Heart right ventricle (tissue), 16 donors: ENCODE measurements at regions not wholly inside any gene's neighbourhood (a gene's known extent, or its start where the extent isn't known, plus 50 kb on each side); places are given as distances from the start of the nearest gene placed in this dataset.

Source experiments
- ATAC-seq, 8 donors: fragments of 200-7000 bp; cut with Tn5 transposase; one replicate each; pipeline ENCODE4 v1.9.1; 2020; ENCODE audit warnings: mild to moderate bottlenecking in 8 of 8, moderate library complexity in 8 of 8, moderate number of reproducible peaks in 1 of 8
- DNase-seq, 2 donors: peaks; one replicate each; pipeline ENCODE4 v3.0.0-alpha.2; 2020
- H3K27ac ChIP-seq, 10 donors: fragments of 200-600 bp; sonication (generic) in 2 of 10; one replicate each; pipeline versions ENCODE4 v1.5.0 to v1.8.0; 2020 to 2022; ENCODE audit warnings: mild to moderate bottlenecking in 3 of 10
- H3K27me3 ChIP-seq, 7 donors: fragments of 200-600 bp; one replicate each; pipeline ENCODE4 v1.8.0; 2021 to 2022; ENCODE audit warnings: mild to moderate bottlenecking in 2 of 7
- H3K36me3 ChIP-seq, 9 donors: fragments of 200-600 bp; sonication (generic) in 1 of 9; one replicate each; pipeline versions ENCODE4 v1.5.0 to v1.8.0; 2020 to 2022; ENCODE audit warnings: mild to moderate bottlenecking in 2 of 9
- H3K4me1 ChIP-seq, 9 donors: fragments of 200-600 bp; sonication (generic) in 1 of 9; one replicate each; pipeline versions ENCODE4 v1.5.0 to v1.8.0; 2020 to 2022; ENCODE audit warnings: mild to moderate bottlenecking in 4 of 9
- H3K4me3 ChIP-seq, 10 donors: fragments of 200-600 bp; sonication (generic) in 2 of 10; one replicate each; pipeline versions ENCODE4 v1.5.0 to v1.8.0; 2020 to 2022; ENCODE audit warnings: mild to moderate bottlenecking in 7 of 10, moderate library complexity in 2 of 10
- H3K9me3 ChIP-seq, 11 donors: fragments of 200-600 bp in 10 of 11; sonication (generic) in 2 of 11; one replicate each; pipeline versions ENCODE4 v1.5.0 to v1.8.0; 2013 to 2022; ENCODE audit warnings: mild to moderate bottlenecking in 2 of 11, control low read depth in 1 of 11, moderate library complexity in 1 of 11
- WGBS, 2 donors: extraction: QIAGEN DNeasy Blood & Tissue Kit; methylation state at CpG; one replicate each; pipeline ENCODE4 v1.1.7; 2013; ENCODE audit warnings: inconsistent platforms in 1 of 2; 5-methylcytosine and 5-hydroxymethylcytosine counted together
- intact Hi-C, 10 donors: fragments of 100-400 bp; cut with DNase I; formaldehyde crosslinking; loops; one replicate each; pipeline versions ENCODE4 v1.11.1 to v1.14.2; 2022
- TF ChIP-seq, protein P1 (sequence below), 9 donors: fragments of 200-600 bp; sonication (generic) in 2 of 9; IDR thresholded peaks; one replicate each; pipeline versions ENCODE4 v1.5.0 to v1.8.0; 2021 to 2022; ENCODE audit warnings: antibody characterized with exemption in 9 of 9, mild to moderate bottlenecking in 5 of 9, moderate library complexity in 1 of 9
- donor health status: Arrhythmogenic right ventricular cardiomyopathy.
- donor health status: ischemic (EF 13 %, LVEDD 7.1; RV severe dilation, severe dysfunction).
- donor health status: healthy with polysubstance abuse.
- donor health status: DM: no; HTN: yes; CAD: no.
- donor health status: DM: no; HTN: no; CAD: no.
- donor health status: ischemic (EF 25% LVEDD 6.9; RV normal size, moderate dysfunction).
- donor health status: ischemic (EF 25% LVEDD 5.7; RV mildly dilated, moderate dysfunction).
- donor health status: healthy.
- donor health status: DM: yes; HTN: yes; CAD: no.
- donor health status: Ischemic cardiomyopathy.
- donor health status: ischemic (EF 35%, LVEDD 5.7; RV mildly dilated, moderate dysfunction).
- donor health status: nonischemic (EF 11% LVEDD 7.7; RV severe dilation, severe dysfunction).
- donor health status: DM: yes; HTN: yes; CAD: no.
- donor health status: PGD.
- donor health status: ischemic (EF 29% LVEDD 5.4; RV normal size, mild dysfunction).
- donor health status: nonischemic (EF 23%, LVEDD 6.1; RV moderate dilation, normal function).

DNA sequence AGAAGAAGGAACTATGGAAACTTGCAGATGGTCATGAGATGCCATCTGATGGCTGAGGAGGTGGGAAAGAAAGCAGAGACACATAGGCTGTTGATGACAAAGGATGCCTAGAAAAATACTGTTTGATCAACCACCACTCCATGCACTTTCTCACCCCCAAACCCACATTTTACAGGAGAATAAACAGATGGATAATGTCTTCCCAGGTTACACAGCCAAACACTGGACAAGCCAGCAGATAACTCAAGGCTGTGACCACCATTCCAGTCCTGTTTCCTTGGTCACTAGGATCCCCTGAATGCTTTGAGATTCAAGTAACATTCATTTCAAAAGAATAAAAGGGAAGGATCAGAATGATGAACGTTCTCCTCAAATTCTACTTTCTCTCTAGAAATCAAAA lies 733.0 kb upstream of the SOX11 start:
- H3K9me3 ChIP-seq = no peaks in the 10 kb centered on the region
- no peak overlapping the region for H3K27ac ChIP-seq
- intact Hi-C loops = no loop called here
- H3K36me3 ChIP-seq = no peaks in the 10 kb centered on the region
- H3K4me1 ChIP-seq = no peaks in the 10 kb centered on the region
- WGBS, 2 donors = 73 to 84% methylated on average over 1 of the region's 1 CpG
- ATAC-seq = no peak
- peaks cover 0 to 8% (median 0%) of the 10 kb centered on the region in 7 donors for H3K27me3 ChIP-seq
- no peak overlapping the region for H3K4me3 ChIP-seq
- DNase-seq = no peak
- TF ChIP-seq, protein P1, sequence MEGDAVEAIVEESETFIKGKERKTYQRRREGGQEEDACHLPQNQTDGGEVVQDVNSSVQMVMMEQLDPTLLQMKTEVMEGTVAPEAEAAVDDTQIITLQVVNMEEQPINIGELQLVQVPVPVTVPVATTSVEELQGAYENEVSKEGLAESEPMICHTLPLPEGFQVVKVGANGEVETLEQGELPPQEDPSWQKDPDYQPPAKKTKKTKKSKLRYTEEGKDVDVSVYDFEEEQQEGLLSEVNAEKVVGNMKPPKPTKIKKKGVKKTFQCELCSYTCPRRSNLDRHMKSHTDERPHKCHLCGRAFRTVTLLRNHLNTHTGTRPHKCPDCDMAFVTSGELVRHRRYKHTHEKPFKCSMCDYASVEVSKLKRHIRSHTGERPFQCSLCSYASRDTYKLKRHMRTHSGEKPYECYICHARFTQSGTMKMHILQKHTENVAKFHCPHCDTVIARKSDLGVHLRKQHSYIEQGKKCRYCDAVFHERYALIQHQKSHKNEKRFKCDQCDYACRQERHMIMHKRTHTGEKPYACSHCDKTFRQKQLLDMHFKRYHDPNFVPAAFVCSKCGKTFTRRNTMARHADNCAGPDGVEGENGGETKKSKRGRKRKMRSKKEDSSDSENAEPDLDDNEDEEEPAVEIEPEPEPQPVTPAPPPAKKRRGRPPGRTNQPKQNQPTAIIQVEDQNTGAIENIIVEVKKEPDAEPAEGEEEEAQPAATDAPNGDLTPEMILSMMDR (IDR thresholded peaks at IDR 0.05) = no peak

GRCh38 chr2:4962419-4962818 lies 729.8 kb upstream of the SOX11 start:
- Histone ChIP-seq H3K27ac (no peak overlapping the region), H3K4me3 (no peak overlapping the region), H3K9me3 (no peaks in the 10 kb centered on the region), H3K4me1 (no peaks in the 10 kb centered on the region), H3K27me3 (peaks cover 0 to 6% (median 0%) of the 10 kb centered on the region in 7 donors), H3K36me3 (no peaks in the 10 kb centered on the region)
- TF ChIP-seq, protein P1 (IDR thresholded peaks at IDR 0.05) = no peak
- WGBS, 2 donors = 67 to 70% methylated on average over 3 of the region's 3 CpGs
- intact Hi-C loops = no loop called here
- no peak for ATAC-seq
- no peak for DNase-seq

- no peak for ATAC-seq
- TF ChIP-seq, protein P1 (IDR thresholded peaks at IDR 0.05) = no peak
- H3K4me1 ChIP-seq = no peaks in the 10 kb centered on the region
- intact Hi-C loops = no loop called here
- no peaks in the 10 kb centered on the region for H3K36me3 ChIP-seq
- no peak overlapping the region for H3K27ac ChIP-seq
- no peak for DNase-seq
- no peaks in the 10 kb centered on the region for H3K27me3 ChIP-seq
- WGBS, 2 donors = 96 to 98% methylated on average over 1 of the region's 1 CpG
- no peaks in the 10 kb centered on the region for H3K9me3 ChIP-seq
- no peak overlapping the region for H3K4me3 ChIP-seq
Observed at GRCh38 chr2:4963106-4963505, 729.1 kb upstream of the SOX11 start.

DNA sequence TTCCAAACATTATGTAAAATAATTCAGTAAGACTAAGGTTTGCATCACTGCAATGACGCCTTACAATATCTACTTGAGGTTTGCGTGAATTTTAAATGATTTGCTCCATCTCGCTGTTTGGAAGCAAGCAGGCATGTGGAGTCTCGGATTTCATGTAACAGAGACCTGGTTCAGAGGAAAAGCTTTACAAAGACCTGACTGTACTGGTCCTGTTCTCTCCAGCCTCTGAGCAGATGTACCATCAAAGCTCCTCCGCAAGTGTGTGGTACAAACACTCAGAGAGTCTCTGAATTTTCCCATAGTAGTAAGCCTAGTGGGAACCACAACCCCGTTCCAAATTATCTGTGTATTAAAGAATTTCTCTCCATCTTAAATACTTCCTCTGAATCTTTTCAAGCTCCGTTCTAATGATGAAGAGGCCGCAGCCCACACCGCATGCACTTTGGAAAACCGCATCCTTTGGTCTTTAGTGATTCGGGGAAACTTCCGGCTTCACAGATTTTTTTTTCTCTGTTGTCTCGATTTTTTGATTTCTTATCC lies 728.1 kb upstream of the SOX11 start:
- WGBS, 2 donors = 86 to 88% methylated on average over 13 of the region's 13 CpGs
- H3K4me1 ChIP-seq = no peaks in the 10 kb centered on the region
- no peaks in the 10 kb centered on the region for H3K27me3 ChIP-seq
- H3K36me3 ChIP-seq = no peaks in the 10 kb centered on the region
- no peak overlapping the region for H3K27ac ChIP-seq
- TF ChIP-seq, protein P1 (IDR thresholded peaks at IDR 0.05) = no peak
- DNase-seq = no peak
- no peak overlapping the region for H3K4me3 ChIP-seq
- no peak for ATAC-seq
- intact Hi-C loops = no loop called here
- H3K9me3 ChIP-seq = no peaks in the 10 kb centered on the region
